ENCODE measurements at regions not wholly inside any gene's neighbourhood (a gene's known extent, or its start where the extent isn't known, plus 50 kb on each side); places are given as distances from the start of the nearest gene placed in this dataset.
"Not testable (repeated sequence)": the region's sequence is repeated elsewhere in the genome, so short reads cannot be mapped to it uniquely, and the experiment has no call there.

DNA sequence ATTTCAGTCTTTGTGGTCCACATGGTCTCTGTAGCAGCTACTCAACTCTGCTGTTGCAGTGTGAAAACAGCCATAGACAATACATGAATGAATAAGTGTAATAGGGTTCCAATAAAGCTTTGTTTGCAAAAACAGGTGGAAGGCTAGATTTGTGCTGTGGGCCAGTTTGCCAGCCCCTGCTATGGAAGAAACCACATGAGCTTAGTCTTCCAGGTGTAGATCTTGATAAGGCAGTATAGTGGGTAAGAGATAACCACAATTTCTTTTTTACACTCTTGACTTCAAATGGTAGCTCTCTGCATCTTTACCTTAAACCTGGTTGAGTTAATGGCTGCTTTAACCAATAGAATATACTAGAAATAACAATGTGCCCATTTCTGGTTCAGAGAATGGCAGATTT, 135.0 kb upstream of the PALS2 start:
- no peak for DNase-seq
- no peaks in the 10 kb centered on the region for H3K9me3 ChIP-seq
- H3K4me1 ChIP-seq (ENCODE audit: low read depth), result no peaks in the 10 kb centered on the region
- H3K36me3 ChIP-seq (ENCODE audit: low read depth), result no peaks in the 10 kb centered on the region
- H3K4me3 ChIP-seq, result no peak overlapping the region
- intact Hi-C loops (cut with DNase I, micrococcal nuclease), result no loop called here
- no peak for ATAC-seq
- TF ChIP-seq, protein P1, sequence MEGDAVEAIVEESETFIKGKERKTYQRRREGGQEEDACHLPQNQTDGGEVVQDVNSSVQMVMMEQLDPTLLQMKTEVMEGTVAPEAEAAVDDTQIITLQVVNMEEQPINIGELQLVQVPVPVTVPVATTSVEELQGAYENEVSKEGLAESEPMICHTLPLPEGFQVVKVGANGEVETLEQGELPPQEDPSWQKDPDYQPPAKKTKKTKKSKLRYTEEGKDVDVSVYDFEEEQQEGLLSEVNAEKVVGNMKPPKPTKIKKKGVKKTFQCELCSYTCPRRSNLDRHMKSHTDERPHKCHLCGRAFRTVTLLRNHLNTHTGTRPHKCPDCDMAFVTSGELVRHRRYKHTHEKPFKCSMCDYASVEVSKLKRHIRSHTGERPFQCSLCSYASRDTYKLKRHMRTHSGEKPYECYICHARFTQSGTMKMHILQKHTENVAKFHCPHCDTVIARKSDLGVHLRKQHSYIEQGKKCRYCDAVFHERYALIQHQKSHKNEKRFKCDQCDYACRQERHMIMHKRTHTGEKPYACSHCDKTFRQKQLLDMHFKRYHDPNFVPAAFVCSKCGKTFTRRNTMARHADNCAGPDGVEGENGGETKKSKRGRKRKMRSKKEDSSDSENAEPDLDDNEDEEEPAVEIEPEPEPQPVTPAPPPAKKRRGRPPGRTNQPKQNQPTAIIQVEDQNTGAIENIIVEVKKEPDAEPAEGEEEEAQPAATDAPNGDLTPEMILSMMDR (IDR thresholded peaks at IDR 0.05), result no peak

DNA sequence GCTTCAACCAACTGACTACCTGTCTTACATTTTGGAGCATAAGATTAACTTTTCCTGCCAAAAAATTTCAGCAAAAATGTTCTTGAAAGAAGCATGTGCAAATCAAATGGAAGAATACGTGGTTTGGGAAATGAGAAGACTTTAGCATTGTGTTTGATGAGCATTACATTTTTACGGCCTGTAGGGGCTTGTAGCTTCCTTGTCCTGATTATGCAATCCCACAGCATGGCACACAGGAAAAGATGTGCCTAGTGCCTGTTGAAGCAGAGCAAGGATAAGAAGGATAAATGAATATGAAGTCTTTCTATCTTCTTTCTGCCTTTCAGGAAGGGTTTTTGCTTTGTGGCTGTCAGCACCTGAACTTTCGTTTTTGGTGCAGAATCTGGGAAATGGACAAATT, 134.1 kb upstream of the PALS2 start:
- H3K36me3 ChIP-seq (ENCODE audit: low read depth); H3K4me3 ChIP-seq; H3K9me3 ChIP-seq; intact Hi-C loops (cut with DNase I, micrococcal nuclease); H3K4me1 ChIP-seq (ENCODE audit: low read depth); ATAC-seq; DNase-seq: not testable (repeated sequence)

DNA sequence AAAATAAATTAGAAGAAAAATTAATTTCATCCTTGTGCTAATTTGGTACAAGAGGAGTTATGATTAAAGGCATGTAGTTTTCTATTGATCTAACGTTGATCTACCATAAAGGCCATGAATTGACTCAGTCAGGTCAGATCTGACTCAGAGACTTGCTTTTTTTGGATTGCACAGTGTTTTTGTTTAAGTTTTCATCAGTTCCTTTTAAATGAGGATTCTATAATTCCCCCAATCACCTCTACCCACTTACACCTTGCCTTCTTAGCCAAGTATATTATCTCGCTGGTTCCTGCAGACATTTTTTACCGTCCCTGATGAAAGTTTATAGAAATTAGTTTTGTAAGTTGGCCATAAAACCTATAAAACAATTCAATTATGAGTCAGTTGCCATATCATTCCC, 132.4 kb upstream of the PALS2 start:
- Histone ChIP-seq H3K4me1 (ENCODE audit: low read depth) (no peaks in the 10 kb centered on the region), H3K36me3 (ENCODE audit: low read depth) (no peaks in the 10 kb centered on the region), H3K4me3 (no peak overlapping the region), H3K9me3 (no peaks in the 10 kb centered on the region)
- intact Hi-C loops (cut with DNase I, micrococcal nuclease), result no loop called here
- DNase-seq (no peak), ATAC-seq (no peak)
- TF ChIP-seq, protein P1 (IDR thresholded peaks at IDR 0.05), result no peak

DNA sequence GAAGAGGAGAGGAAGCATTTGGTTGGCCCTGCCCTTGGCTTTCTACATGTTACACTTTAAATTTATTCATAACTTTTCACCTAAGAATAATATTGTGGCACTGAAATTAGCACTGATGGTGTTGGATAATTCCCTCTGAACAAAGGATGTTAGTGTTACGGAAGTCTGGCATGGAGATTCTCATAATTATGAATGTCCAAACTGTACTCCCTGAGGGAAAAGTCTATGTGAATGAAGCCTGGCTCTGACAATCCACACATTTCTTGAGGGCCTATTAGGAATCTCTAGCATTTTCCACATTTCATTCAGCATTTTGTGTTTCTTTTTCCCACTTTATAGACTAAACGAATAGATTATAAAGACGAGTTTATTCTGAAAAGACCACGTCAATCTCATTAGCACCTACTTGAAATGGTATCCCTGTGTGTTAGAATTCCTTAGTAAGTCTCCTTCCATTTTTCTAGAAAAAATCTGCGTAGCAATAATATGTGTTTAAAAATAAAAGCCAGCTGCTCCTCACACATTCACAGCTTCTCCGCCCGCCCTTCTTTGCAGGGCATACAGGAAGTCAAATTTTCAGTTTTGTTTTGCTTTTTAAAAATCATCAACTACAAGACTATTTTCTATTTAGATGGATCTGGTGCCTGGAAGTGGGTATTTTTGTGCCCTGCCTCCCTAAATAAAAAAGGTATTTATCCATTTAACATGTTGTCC, 131.8 kb upstream of the PALS2 start:
- Histone ChIP-seq H3K4me1 (ENCODE audit: low read depth) (no peaks in the 10 kb centered on the region), H3K9me3 (no peaks in the 10 kb centered on the region), H3K36me3 (ENCODE audit: low read depth) (no peaks in the 10 kb centered on the region), H3K4me3 (no peak overlapping the region)
- TF ChIP-seq, protein P1 (IDR thresholded peaks at IDR 0.05), result no peak
- ATAC-seq (no peak), DNase-seq (no peak)
- intact Hi-C loops (cut with DNase I, micrococcal nuclease), result no loop called here

DNA sequence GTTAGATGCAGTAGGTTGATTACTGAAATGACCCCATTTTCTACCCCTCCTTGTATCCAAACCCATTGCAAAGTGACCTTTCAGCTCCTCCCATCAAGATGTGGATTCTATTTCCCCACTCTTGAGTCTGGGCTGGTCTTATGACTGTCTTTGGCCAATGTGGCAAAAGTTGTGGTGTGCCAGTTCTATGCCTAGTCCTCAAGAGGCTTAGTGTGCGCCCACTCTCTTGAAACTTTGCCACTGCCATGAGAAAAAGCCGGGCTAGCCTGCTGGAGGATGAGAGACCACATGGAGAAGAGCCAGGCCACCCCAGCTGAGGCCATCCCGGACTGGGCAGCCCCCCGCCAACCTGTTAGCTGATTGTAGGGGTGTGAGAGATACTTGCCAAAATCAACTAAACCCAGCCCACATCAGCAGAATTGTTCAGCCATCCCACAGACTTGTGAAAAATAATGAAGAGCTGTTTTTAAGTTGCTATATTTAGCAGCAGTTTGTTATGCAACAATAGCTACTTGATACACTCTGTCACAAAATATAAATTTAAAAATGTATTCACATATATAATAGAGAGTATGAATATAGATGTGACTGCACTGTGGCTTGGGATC, 131.0 kb upstream of the PALS2 start:
- intact Hi-C loops (cut with DNase I, micrococcal nuclease), result no loop called here
- H3K9me3 ChIP-seq, result no peaks in the 10 kb centered on the region
- DNase-seq (no peak), ATAC-seq (no peak)
- no peak overlapping the region for H3K4me3 ChIP-seq
- H3K4me1 ChIP-seq (ENCODE audit: low read depth), result no peaks in the 10 kb centered on the region
- H3K36me3 ChIP-seq (ENCODE audit: low read depth), result no peaks in the 10 kb centered on the region
- TF ChIP-seq, protein P1 (IDR thresholded peaks at IDR 0.05), result no peak

DNA sequence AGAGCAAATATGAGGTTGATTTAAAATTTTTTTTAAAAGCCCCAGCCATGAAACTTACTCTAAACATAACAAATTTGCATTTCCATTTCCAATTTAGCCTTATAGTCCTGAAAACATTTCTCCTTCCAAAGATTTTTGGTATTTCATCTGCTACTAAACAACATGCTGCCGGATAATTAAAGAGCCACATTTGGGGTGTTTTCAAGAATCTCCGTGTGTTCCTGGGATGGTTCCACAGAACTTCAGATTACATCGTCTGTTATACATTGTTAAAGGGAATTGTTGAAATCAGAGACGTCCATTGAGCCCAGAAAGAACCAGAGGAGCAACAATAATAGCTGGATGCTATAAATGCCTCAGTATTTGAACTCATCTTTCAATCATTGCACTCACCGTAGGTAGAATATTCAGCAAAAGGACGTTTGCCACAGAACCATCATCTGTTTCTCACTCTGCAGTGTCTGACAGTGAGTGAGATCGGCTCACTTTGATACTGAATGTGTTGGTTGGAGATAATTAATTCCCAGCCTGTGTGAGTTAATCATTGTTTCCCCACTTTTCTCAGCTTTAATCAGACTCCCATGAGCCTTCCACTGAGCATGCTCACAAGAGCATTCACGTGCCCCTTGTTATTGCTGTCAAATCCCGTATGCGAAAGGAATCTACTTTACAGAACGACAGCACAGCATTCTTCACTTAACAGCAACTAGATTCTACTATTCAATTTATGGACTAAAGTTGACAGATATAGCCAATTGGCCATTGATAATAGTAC, 128.4 kb upstream of the PALS2 start:
- TF ChIP-seq, protein P1 (IDR thresholded peaks at IDR 0.05), result no peak
- Histone ChIP-seq H3K4me1 (ENCODE audit: low read depth) (no peaks in the 10 kb centered on the region), H3K36me3 (ENCODE audit: low read depth) (no peaks in the 10 kb centered on the region), H3K9me3 (no peaks in the 10 kb centered on the region), H3K4me3 (no peak overlapping the region)
- no peak for ATAC-seq
- intact Hi-C loops (cut with DNase I, micrococcal nuclease), result no loop called here
- no peak for DNase-seq
